Breast epithelium (tissue), 3 donors: ENCODE measurements at regions not wholly inside any gene's neighbourhood (a gene's known extent, or its start where the extent isn't known, plus 50 kb on each side); places are given as distances from the start of the nearest gene placed in this dataset.

ENCODE experiments used
- CTCF ChIP-seq, 3 donors: fragments of 450-650 bp; IDR thresholded peaks; one replicate each; pipeline ENCODE4 v1.5.1; 2016 to 2017; ENCODE audit warnings: antibody characterized with exemption in 3 of 3, mild to moderate bottlenecking in 3 of 3, moderate library complexity in 3 of 3
- POLR2AphosphoS5 ChIP-seq, 3 donors: sonication (generic); formaldehyde crosslinking; IDR thresholded peaks; one replicate each; pipeline ENCODE4 v1.6.1; 2017; ENCODE audit warnings: antibody characterized with exemption in 3 of 3

GRCh38 chr6:6795393-6795792 lies 206.9 kb downstream of the LY86 start:
- no peak for TF ChIP-seq POLR2AphosphoS5 (IDR thresholded peaks at IDR 0.05)
- no peak for TF ChIP-seq CTCF (IDR thresholded peaks at IDR 0.05)
